ENCODE measurements at regions not wholly inside any gene's neighbourhood (a gene's known extent, or its start where the extent isn't known, plus 50 kb on each side); places are given as distances from the start of the nearest gene placed in this dataset.

GRCh38 chr1:184310157-184310819, 76.5 kb upstream of the C1orf21 start:
- no peak for DNase-seq (ENCODE audit: low read depth in 2 of 3, low spot score in 1 of 3)

GRCh38 chr1:184311580-184311979, 75.2 kb upstream of the C1orf21 start:
- no peak for DNase-seq (ENCODE audit: low read depth in 2 of 3, low spot score in 1 of 3)

- DNase-seq (ENCODE audit: low read depth in 2 of 3, low spot score in 1 of 3), result no peak
These were observed 71.6 kb upstream of the C1orf21 start for GRCh38 chr1:184315254-184315653.

- no peak for DNase-seq (ENCODE audit: low read depth in 2 of 3, low spot score in 1 of 3)
These were observed 67.0 kb upstream of the C1orf21 start for GRCh38 chr1:184319879-184320278.

GRCh38 chr1:184322253-184322652, 64.6 kb upstream of the C1orf21 start:
- DNase-seq (ENCODE audit: low read depth in 2 of 3, low spot score in 1 of 3), result no peak

- DNase-seq (ENCODE audit: low read depth in 2 of 3, low spot score in 1 of 3), result no peak
These were observed 61.9 kb upstream of the C1orf21 start for GRCh38 chr1:184324972-184325371.

GRCh38 chr1:184326278-184326677, 60.6 kb upstream of the C1orf21 start:
- no peak for DNase-seq (ENCODE audit: low read depth in 2 of 3, low spot score in 1 of 3)

GRCh38 chr1:184329245-184329953, 57.4 kb upstream of the C1orf21 start:
- DNase-seq (ENCODE audit: low read depth in 2 of 3, low spot score in 1 of 3), result no peak

- DNase-seq (ENCODE audit: low read depth in 2 of 3, low spot score in 1 of 3), result no peak
These were observed 56.6 kb upstream of the C1orf21 start for GRCh38 chr1:184329962-184330868.

- no peak for DNase-seq (ENCODE audit: low read depth in 2 of 3, low spot score in 1 of 3)
These were observed 56.0 kb upstream of the C1orf21 start for GRCh38 chr1:184330875-184331274.
